ENCODE measurements at regions not wholly inside any gene's neighbourhood (a gene's known extent, or its start where the extent isn't known, plus 50 kb on each side); places are given as distances from the start of the nearest gene placed in this dataset.
"Not testable (repeated sequence)": the region's sequence is repeated elsewhere in the genome, so short reads cannot be mapped to it uniquely, and the experiment has no call there.

DNA sequence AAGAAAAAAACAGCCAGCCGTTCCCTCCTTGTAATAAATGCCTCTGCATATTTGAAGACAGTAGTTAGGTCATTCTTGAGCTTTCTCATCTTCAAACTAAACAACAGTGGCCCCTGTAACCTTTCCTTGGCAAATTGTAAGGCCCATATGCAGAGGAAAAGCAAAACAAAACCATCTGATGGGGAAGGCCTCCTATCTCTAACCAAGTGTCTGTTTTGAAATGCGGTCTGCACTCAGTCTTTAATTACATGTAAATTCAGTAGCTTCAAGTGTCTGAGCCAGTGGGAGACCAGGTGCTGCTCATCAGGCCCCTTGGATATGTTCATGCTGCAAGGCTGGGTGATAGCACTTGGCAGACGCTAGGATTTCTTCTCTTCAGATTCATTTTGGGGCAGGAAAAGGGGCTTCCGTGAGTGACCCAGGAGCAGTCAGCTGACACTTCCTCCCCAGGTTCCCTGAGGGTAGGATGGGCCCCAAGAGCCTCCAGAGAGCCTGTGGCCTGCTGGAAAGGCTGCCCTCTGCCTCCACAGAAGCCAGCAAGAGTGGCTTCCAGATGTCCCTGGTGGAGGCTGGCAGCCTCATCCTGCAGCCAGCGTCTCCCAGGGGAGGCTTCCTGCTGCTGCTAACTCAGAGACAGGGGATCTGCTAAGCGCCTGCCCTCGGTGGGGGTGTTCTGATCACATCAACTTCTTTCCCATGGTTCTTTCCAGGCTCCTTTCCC, 60.2 kb upstream of the PLGLB2 start:
- not testable (repeated sequence) for TF ChIP-seq POLR2A (IDR thresholded peaks at IDR 0.05; ENCODE audit: low read depth); EP300 (IDR thresholded peaks at IDR 0.05); CTCF (IDR thresholded peaks at IDR 0.05); POLR2AphosphoS5 (IDR thresholded peaks at IDR 0.05)

All from esophagus muscularis mucosa (tissue), 4 donors.